ENCODE measurements at regions not wholly inside any gene's neighbourhood (a gene's known extent, or its start where the extent isn't known, plus 50 kb on each side); places are given as distances from the start of the nearest gene placed in this dataset.

DNA sequence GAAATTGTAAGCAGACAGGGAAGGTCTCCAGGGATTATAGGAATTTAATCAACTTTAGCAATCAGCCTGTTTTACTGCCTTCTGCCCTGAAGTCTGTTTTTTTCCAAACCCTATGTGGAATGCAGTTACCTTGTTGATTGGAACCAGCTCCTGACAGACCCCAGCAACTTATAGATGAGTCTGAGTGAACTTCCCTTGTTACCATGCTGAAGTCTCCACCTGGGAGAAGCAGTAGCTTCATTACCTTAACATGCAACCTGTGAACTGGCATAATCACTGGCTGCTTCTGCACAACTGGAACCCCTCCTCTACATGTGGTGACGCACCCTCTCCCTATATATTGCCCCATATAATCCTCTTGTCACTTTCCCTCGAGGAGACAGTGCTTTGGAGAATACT lies 226.3 kb upstream of the SPOPL start:
- TF ChIP-seq GATA2 (IDR thresholded peaks at IDR 0.05; ENCODE audit: low read depth, low read length), result no peak
- no peak for TF ChIP-seq GATA3 (IDR thresholded peaks at IDR 0.05; ENCODE audit: low read depth, low read length)
